Transverse colon (tissue), 4 donors: ENCODE measurements at regions not wholly inside any gene's neighbourhood (a gene's known extent, or its start where the extent isn't known, plus 50 kb on each side); places are given as distances from the start of the nearest gene placed in this dataset.

Source experiments
- DNase-seq: peaks from one replicate; pipeline ENCODE4 v3.0.0-alpha.2; 2019
- H3K27ac ChIP-seq, 4 donors: fragments of 200-600 bp; sonication (generic); 2 replicates each; pipeline ENCODE4 v1.5.1; 2016 to 2018; ENCODE audit warnings: inconsistent platforms in 4 of 4
- H3K27me3 ChIP-seq: fragments of 200-600 bp; sonication (generic); 2 replicates; pipeline ENCODE4 v1.5.1; 2017; ENCODE audit warnings: inconsistent platforms
- H3K36me3 ChIP-seq, 4 donors: fragments of 200-600 bp; sonication (generic); 2 replicates each; pipeline ENCODE4 v1.5.1; 2017 to 2019; ENCODE audit warnings: inconsistent platforms in 4 of 4
- H3K4me1 ChIP-seq, 4 donors: fragments of 200-600 bp; sonication (generic); 2 replicates each; pipeline ENCODE4 v1.5.1; 2017 to 2020; ENCODE audit warnings: inconsistent platforms in 4 of 4
- H3K4me3 ChIP-seq, 4 donors: fragments of 200-600 bp; sonication (generic); 1 replicate in 1 of 4; 2 replicates in 3 of 4; pipeline versions ENCODE4 v1.5.1 to v1.6.1; 2017 to 2019; ENCODE audit warnings: inconsistent platforms in 4 of 4
- H3K9me3 ChIP-seq, 2 donors: fragments of 200-600 bp; sonication (generic); 2 replicates each; pipeline ENCODE4 v1.5.1; 2017 to 2019; ENCODE audit warnings: inconsistent platforms in 2 of 2
- EP300 ChIP-seq: sonication (generic); formaldehyde crosslinking; IDR thresholded peaks from one replicate; pipeline ENCODE4 v1.6.1; 2017; ENCODE audit warnings: antibody characterized with exemption, low read depth
- POLR2A ChIP-seq: fragments of 450-650 bp; IDR thresholded peaks from one replicate; pipeline ENCODE4 v1.6.1; 2016; ENCODE audit warnings: antibody characterized with exemption, mild to moderate bottlenecking, moderate library complexity
- POLR2AphosphoS5 ChIP-seq, 3 donors: sonication (generic); formaldehyde crosslinking; IDR thresholded peaks; one replicate each; pipeline ENCODE4 v1.6.1; 2016; ENCODE audit warnings: antibody characterized with exemption in 3 of 3
- WGBS, 2 donors: methylation state at CpG; one replicate each; pipeline ENCODE4 v1.1.5; 2018; ENCODE audit warnings: low coverage in 1 of 2; 5-methylcytosine and 5-hydroxymethylcytosine counted together
- in situ Hi-C, 4 donors: fragments of 200-750 bp; cut with MboI; loops; one replicate each; pipeline versions ENCODE4 v1.15.0 to v1.15.1; 2017; ENCODE audit warnings: low sequenced_read_pairs in 3 of 4, low pct_ligation_motif_present in 1 of 4, low pct_unique_long_range_greater_than_20kb in 1 of 4
- intact Hi-C: fragments of 100-400 bp; cut with DNase I; formaldehyde crosslinking; loops from one replicate; pipeline ENCODE4 v1.15.1; 2023; ENCODE audit warnings: low total_unique reads
- TF ChIP-seq, protein P1 (sequence below), 5 experiments: fragments of 200-600 bp in 3 of 5; fragments of 450-650 bp in 2 of 5; sonication (generic) in 3 of 5; IDR thresholded peaks; 1 replicate in 2 of 5; 2 replicates in 3 of 5; pipeline ENCODE4 v1.5.1; 2016 to 2017; ENCODE audit warnings: antibody characterized with exemption in 5 of 5, inconsistent platforms in 3 of 5, mild to moderate bottlenecking in 2 of 5, moderate library complexity in 1 of 5

DNA sequence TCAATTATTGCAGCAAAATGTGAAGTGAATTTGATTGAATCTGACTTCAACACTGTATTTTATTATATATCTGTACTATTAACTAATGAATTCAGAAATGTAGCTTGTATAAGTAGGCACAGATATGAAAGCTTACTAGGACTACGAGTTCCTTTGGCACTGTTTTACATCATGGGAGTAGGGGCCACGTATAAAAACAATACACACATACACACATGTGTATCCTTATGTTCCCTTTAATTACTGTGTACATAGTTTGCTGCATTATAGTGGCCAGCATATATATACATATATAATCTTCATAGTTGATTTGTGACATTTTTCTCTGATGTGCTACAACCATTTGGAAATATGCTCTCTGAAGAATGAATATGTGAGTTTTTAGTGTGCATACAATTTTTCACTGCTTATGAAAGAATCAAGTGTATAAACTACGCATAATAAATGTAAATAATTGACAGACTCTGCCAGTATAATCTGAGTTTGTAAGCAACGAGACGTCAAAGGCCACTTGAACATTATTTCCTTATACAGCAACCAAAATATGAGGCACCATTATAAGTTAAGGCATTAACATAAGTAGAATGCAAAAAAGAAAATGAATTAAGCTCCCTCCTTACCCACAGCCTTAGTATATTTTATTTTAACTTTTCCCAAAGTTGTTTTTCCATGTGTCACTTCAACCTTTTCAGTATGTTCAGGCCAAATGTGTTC is 98.1 kb upstream of the GALNT5 start:
- peak overlapping the region; percentile 56 to 74 (median 72) for H3K27ac ChIP-seq

DNA sequence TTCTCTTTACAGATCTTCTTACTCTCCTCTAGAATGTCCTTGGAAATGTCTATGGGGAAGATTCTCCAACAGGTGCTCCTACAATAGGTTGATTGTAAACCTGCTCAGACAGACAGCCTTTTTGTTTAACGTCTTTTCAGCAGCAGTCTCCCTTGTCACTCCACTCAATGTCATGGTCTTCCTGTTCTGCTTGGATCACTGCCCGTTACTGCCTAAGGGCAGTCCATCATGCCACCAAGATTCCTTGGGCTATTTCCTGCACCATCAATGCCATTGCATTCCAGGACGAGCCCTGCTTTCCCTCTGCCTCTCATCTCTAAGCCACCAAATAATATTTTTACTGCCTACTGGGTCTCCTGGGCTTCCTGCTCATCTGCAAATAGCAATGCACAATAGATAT is 97.4 kb upstream of the GALNT5 start:
- DNase-seq: no peak
- H3K27me3 ChIP-seq: no peaks in the 10 kb centered on the region
- H3K4me1 ChIP-seq: peaks cover 0 to 17% (median 10%) of the 10 kb centered on the region in 4 donors
- H3K27ac ChIP-seq: peak overlapping the region; percentile 56 to 74 (median 72)
- in situ Hi-C loops (no loop called here), intact Hi-C loops (no loop called here)
- H3K36me3 ChIP-seq: no peaks in the 10 kb centered on the region
- peaks cover 0 to 5% of the 10 kb centered on the region in 2 donors for H3K9me3 ChIP-seq
- 11 to 29% methylated on average over 3 of the region's 3 CpGs for WGBS, 2 donors
- no peak for TF ChIP-seq POLR2A
- no peak for TF ChIP-seq POLR2AphosphoS5 (IDR thresholded peaks at IDR 0.05)
- TF ChIP-seq, protein P1, sequence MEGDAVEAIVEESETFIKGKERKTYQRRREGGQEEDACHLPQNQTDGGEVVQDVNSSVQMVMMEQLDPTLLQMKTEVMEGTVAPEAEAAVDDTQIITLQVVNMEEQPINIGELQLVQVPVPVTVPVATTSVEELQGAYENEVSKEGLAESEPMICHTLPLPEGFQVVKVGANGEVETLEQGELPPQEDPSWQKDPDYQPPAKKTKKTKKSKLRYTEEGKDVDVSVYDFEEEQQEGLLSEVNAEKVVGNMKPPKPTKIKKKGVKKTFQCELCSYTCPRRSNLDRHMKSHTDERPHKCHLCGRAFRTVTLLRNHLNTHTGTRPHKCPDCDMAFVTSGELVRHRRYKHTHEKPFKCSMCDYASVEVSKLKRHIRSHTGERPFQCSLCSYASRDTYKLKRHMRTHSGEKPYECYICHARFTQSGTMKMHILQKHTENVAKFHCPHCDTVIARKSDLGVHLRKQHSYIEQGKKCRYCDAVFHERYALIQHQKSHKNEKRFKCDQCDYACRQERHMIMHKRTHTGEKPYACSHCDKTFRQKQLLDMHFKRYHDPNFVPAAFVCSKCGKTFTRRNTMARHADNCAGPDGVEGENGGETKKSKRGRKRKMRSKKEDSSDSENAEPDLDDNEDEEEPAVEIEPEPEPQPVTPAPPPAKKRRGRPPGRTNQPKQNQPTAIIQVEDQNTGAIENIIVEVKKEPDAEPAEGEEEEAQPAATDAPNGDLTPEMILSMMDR (IDR thresholded peaks at IDR 0.05): no peak
- TF ChIP-seq EP300: no peak
- no peak overlapping the region for H3K4me3 ChIP-seq

More for the DNA sequence above, 98.1 kb upstream of the GALNT5 start:
- Histone ChIP-seq H3K36me3 (no peaks in the 10 kb centered on the region), H3K27me3 (no peaks in the 10 kb centered on the region), H3K4me3 (no peak overlapping the region), H3K4me1 (peaks cover 0 to 17% (median 10%) of the 10 kb centered on the region in 4 donors), H3K9me3 (peaks cover 0 to 5% of the 10 kb centered on the region in 2 donors)
- DNase-seq: no peak
- intact Hi-C loops: no loop called here
- in situ Hi-C loops: no loop called here
- TF ChIP-seq POLR2AphosphoS5 (IDR thresholded peaks at IDR 0.05) (no peak), EP300 (no peak), POLR2A (no peak)
- TF ChIP-seq, protein P1 (IDR thresholded peaks at IDR 0.05): no peak
- 41 to 46% methylated on average over 4 to 5 of the region's 5 CpGs for whole genome bisulfite sequencing, 2 donors

DNA sequence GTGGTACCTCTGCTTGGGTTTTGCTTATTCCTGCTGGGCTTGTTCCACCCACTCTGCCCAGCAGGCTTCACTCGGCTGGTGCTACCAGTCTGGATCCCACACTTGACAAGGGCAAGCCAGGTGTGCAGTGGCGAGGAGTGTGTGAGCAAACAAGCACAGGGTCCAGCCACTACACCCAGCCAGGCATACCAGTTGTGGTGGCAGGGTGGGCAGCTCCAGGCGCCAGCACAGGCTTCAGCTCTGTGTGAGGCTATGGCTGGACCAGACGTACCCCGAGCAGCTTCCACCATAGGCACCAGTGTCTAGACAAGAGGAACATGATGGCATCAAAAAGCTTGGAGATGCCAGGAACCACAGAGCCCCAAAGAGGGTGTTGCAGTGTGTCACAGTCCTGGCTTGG is 93.1 kb upstream of the GALNT5 start:
- WGBS, 2 donors: 98% methylated on average over 5 of the region's 5 CpGs; no CpG with 5 or more reads in 1 of the 2 donors
- in situ Hi-C loops (no loop called here), intact Hi-C loops (no loop called here)
- Histone ChIP-seq H3K9me3 (no peaks in the 10 kb centered on the region), H3K4me3 (no peak overlapping the region), H3K27me3 (no peaks in the 10 kb centered on the region), H3K27ac (no peak overlapping the region), H3K4me1 (peaks cover 0 to 10% (median 8%) of the 10 kb centered on the region in 4 donors), H3K36me3 (no peaks in the 10 kb centered on the region)
- TF ChIP-seq POLR2A: no peak
- TF ChIP-seq EP300: no peak
- TF ChIP-seq, protein P1 (IDR thresholded peaks at IDR 0.05): no peak
- no peak for TF ChIP-seq POLR2AphosphoS5 (IDR thresholded peaks at IDR 0.05)
- no peak for DNase-seq

DNA sequence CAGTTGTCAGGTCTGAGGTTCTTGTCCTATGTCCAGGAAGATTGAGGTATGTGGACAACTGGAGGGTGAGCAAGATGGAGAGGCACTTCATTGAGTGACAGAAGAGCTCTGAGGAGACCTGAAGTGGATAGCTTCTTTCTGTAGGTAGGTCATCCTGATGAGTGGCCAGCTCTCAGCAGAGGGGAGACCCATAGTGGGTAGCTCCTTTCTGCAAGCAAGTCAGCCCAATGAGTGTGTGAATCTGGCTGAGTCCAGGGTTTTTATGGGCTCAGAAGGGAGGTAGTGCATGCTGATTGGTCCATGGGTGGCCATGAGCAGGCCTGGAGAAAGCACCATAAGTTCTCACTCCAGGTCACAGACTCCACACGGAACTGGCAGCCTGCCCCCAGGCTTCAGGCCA is 92.6 kb upstream of the GALNT5 start:
- TF ChIP-seq POLR2A: no peak
- TF ChIP-seq, protein P1 (IDR thresholded peaks at IDR 0.05): no peak
- TF ChIP-seq POLR2AphosphoS5 (IDR thresholded peaks at IDR 0.05): no peak
- no peak for TF ChIP-seq EP300
- intact Hi-C loops (no loop called here), in situ Hi-C loops (no loop called here)
- Histone ChIP-seq H3K27me3 (no peaks in the 10 kb centered on the region), H3K27ac (no peak overlapping the region), H3K9me3 (no peaks in the 10 kb centered on the region), H3K4me3 (no peak overlapping the region), H3K4me1 (peaks cover 0 to 7% (median 5%) of the 10 kb centered on the region in 4 donors), H3K36me3 (no peaks in the 10 kb centered on the region)
- 100% methylated on average over 1 of the region's 1 CpG; no CpG with 5 or more reads in 1 of the 2 donors for WGBS, 2 donors
- no peak for DNase-seq
